Ascending aorta (tissue), 2 donors: ENCODE measurements at regions not wholly inside any gene's neighbourhood (a gene's known extent, or its start where the extent isn't known, plus 50 kb on each side); places are given as distances from the start of the nearest gene placed in this dataset.

ENCODE experiments used
- DNase-seq, 2 donors: peaks; one replicate each; pipeline ENCODE4 v3.0.0-alpha.2; 2019; ENCODE audit warnings: low spot score in 2 of 2
- H3K27ac ChIP-seq, 2 donors: fragments of 200-600 bp; sonication (generic); one replicate each; pipeline ENCODE4 v1.5.1; 2016 to 2017; ENCODE audit warnings: mild to moderate bottlenecking in 1 of 2
- H3K27me3 ChIP-seq: fragments of 200-600 bp; sonication (generic); one replicate; pipeline ENCODE4 v1.5.1; 2017
- H3K36me3 ChIP-seq, 2 donors: fragments of 200-600 bp; sonication (generic); one replicate each; pipeline ENCODE4 v1.5.1; 2016
- H3K4me1 ChIP-seq, 2 donors: fragments of 200-600 bp; sonication (generic); one replicate each; pipeline ENCODE4 v1.5.1; 2016 to 2017; ENCODE audit warnings: mild to moderate bottlenecking in 1 of 2
- H3K4me3 ChIP-seq, 2 donors: fragments of 200-600 bp; sonication (generic); one replicate each; pipeline ENCODE4 v1.5.1; 2016 to 2017; ENCODE audit warnings: mild to moderate bottlenecking in 1 of 2
- H3K9me3 ChIP-seq, 2 donors: fragments of 200-600 bp; sonication (generic); one replicate each; pipeline ENCODE4 v1.5.1; 2016
- intact Hi-C: fragments of 100-400 bp; cut with DNase I; formaldehyde crosslinking; loops from one replicate; pipeline ENCODE4 v1.15.1; 2023
- TF ChIP-seq, protein P1 (sequence below), 3 experiments: fragments of 200-600 bp in 2 of 3; fragments of 450-650 bp in 1 of 3; sonication (generic) in 2 of 3; IDR thresholded peaks; one replicate each; pipeline ENCODE4 v1.5.1; 2016 to 2019; ENCODE audit warnings: antibody characterized with exemption in 3 of 3, mild to moderate bottlenecking in 1 of 3, moderate library complexity in 1 of 3

DNA sequence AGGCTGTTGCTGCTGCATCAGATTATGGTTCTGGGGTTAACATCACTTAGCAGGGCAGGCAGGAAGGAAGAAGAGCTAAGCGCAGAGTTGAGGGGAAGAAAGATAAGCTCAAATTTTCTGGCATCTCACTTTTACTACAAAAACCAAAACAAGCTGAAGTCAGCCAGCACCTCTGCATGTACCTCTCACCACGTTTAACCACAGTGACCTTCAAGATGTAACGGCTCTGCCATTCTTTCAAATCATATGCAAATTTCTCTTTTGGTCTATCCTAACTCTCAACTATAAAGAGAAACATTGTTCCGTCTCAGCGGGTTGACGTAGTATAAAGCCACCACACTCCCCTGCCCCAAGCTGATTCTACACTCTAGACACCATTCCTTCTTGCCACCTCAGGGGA lies 154.4 kb downstream of the OMA1 start:
- Histone ChIP-seq H3K27ac (no peak overlapping the region), H3K27me3 (no peaks in the 10 kb centered on the region), H3K4me1 (no peaks in the 10 kb centered on the region), H3K36me3 (no peaks in the 10 kb centered on the region), H3K4me3 (no peak overlapping the region), H3K9me3 (no peaks in the 10 kb centered on the region)
- intact Hi-C loops, result no loop called here
- no peak for DNase-seq
- TF ChIP-seq, protein P1, sequence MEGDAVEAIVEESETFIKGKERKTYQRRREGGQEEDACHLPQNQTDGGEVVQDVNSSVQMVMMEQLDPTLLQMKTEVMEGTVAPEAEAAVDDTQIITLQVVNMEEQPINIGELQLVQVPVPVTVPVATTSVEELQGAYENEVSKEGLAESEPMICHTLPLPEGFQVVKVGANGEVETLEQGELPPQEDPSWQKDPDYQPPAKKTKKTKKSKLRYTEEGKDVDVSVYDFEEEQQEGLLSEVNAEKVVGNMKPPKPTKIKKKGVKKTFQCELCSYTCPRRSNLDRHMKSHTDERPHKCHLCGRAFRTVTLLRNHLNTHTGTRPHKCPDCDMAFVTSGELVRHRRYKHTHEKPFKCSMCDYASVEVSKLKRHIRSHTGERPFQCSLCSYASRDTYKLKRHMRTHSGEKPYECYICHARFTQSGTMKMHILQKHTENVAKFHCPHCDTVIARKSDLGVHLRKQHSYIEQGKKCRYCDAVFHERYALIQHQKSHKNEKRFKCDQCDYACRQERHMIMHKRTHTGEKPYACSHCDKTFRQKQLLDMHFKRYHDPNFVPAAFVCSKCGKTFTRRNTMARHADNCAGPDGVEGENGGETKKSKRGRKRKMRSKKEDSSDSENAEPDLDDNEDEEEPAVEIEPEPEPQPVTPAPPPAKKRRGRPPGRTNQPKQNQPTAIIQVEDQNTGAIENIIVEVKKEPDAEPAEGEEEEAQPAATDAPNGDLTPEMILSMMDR (IDR thresholded peaks at IDR 0.05), result no peak

DNA sequence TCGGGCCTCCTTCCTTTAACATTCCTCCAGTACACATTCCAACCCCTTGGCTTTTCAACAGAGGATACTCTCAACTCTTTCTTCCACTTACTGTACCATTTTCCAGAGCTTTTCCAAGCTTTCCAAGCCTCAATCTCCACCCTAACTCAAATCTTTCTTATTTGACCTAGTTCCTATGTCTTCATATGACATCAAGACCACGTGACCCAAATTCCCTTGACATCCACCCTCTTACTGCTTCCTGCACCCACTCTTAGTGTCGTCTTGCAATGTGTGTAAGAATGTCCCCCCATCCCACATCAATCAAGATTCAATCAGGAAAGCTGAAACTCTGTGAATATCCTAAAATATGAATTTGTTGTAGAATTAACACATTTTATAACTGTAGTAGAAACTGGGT lies 155.0 kb downstream of the OMA1 start:
- H3K27me3 ChIP-seq, result no peaks in the 10 kb centered on the region
- TF ChIP-seq, protein P1 (IDR thresholded peaks at IDR 0.05), result no peak
- H3K4me1 ChIP-seq, result no peaks in the 10 kb centered on the region
- H3K27ac ChIP-seq, result no peak overlapping the region
- H3K4me3 ChIP-seq, result no peak overlapping the region
- no peaks in the 10 kb centered on the region for H3K9me3 ChIP-seq
- H3K36me3 ChIP-seq, result no peaks in the 10 kb centered on the region
- intact Hi-C loops, result no loop called here
- DNase-seq, result no peak

DNA sequence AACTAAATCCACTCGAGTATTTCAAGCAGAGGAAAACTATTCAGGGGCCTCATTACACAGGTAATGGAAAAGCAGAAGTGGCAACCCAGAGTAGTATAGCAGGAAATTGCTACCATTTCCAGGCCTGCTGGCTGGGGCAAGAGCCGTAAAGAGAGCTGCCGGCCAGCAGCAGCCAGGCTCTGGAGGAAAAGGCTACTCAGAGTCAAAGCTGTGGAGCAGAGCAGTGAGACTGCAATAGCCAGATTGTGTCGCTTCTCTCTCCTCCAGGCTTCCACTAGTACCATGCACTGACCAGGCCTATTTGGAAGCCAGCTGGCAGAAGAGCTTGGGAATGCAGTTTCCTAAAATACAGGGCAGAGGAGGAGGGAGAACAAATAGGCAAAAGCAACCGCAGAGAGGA lies 155.5 kb downstream of the OMA1 start:
- DNase-seq, result no peak
- H3K27ac ChIP-seq, result no peak overlapping the region
- no peak overlapping the region for H3K4me3 ChIP-seq
- no peaks in the 10 kb centered on the region for H3K9me3 ChIP-seq
- H3K36me3 ChIP-seq, result no peaks in the 10 kb centered on the region
- intact Hi-C loops, result no loop called here
- no peaks in the 10 kb centered on the region for H3K27me3 ChIP-seq
- H3K4me1 ChIP-seq, result no peaks in the 10 kb centered on the region
- TF ChIP-seq, protein P1 (IDR thresholded peaks at IDR 0.05), result no peak

DNA sequence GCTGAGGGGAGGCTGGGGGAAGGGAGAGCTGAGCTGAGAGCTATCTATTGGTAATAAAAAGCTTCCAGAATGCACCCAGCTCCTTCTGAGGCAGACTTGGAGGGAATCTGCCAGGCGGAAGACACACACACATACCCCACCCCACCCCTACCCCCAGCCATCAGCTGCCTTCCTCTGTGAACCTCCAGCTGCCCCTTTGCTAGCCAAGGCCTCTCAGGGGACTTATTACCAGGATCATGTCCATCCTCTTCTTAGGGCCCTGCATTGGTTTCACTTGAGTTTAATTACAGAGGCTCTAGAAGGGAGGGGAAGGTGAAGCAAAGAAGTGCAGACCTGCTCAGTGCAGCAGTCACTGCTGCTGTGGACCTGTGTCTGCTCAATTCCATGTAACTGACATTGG lies 156.4 kb downstream of the OMA1 start:
- Histone ChIP-seq H3K27me3 (no peaks in the 10 kb centered on the region), H3K27ac (no peak overlapping the region), H3K4me1 (no peaks in the 10 kb centered on the region), H3K36me3 (no peaks in the 10 kb centered on the region), H3K4me3 (no peak overlapping the region), H3K9me3 (no peaks in the 10 kb centered on the region)
- intact Hi-C loops, result no loop called here
- TF ChIP-seq, protein P1 (IDR thresholded peaks at IDR 0.05), result no peak
- DNase-seq, result no peak

DNA sequence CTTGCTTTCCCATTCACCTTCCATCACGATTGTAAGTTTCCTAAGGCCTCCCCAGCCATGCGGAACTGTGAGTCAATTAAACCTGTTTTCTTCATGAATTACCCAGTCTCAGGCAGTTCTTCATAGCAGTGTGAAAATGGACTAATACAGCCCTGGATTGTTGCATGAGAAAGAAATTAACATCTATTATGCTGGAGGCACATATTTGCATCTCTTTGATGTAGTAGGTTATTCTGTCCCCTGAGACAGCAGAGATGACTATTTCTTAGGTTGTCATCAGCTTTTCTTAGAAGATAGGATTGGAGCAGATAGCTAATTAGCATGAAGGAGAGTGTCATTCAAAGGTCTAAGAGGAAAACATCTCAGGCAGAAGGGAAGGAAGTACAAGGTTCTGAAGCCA lies 166.2 kb downstream of the OMA1 start:
- no peak overlapping the region for H3K27ac ChIP-seq
- intact Hi-C loops, result no loop called here
- H3K4me3 ChIP-seq, result no peak overlapping the region
- H3K36me3 ChIP-seq, result no peaks in the 10 kb centered on the region
- H3K9me3 ChIP-seq, result no peaks in the 10 kb centered on the region
- no peaks in the 10 kb centered on the region for H3K27me3 ChIP-seq
- TF ChIP-seq, protein P1 (IDR thresholded peaks at IDR 0.05), result no peak
- DNase-seq, result no peak
- H3K4me1 ChIP-seq, result no peaks in the 10 kb centered on the region

DNA sequence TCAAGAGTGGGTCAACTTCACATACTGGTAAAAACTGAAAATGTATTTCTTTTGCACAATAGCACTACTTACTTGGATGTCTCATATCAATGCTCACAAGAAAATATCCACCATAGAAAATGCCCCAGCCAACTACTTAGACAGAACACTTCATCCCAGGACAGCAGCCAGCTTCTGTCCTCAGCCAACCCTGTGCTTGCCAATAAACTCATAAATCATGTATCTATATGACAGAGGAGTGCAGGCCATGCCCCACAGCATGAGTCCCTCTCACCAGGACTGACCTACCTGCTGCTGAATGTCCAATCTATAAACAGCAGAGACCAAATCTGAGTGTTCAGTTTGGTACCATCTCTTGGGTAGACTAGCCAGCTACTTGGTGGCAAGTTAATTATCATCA lies 179.3 kb downstream of the OMA1 start:
- DNase-seq, result no peak
- H3K4me1 ChIP-seq, result no peaks in the 10 kb centered on the region
- H3K36me3 ChIP-seq, result no peaks in the 10 kb centered on the region
- TF ChIP-seq, protein P1 (IDR thresholded peaks at IDR 0.05), result no peak
- H3K27me3 ChIP-seq, result no peaks in the 10 kb centered on the region
- H3K27ac ChIP-seq, result no peak overlapping the region
- no peaks in the 10 kb centered on the region for H3K9me3 ChIP-seq
- H3K4me3 ChIP-seq, result no peak overlapping the region
- intact Hi-C loops, result no loop called here
